Right lobe of liver (tissue), 6 donors: ENCODE measurements at regions not wholly inside any gene's neighbourhood (a gene's known extent, or its start where the extent isn't known, plus 50 kb on each side); places are given as distances from the start of the nearest gene placed in this dataset.

Experiments used
- ATAC-seq, 4 donors: fragments of 200-7000 bp; cut with Tn5 transposase; one replicate each; pipeline ENCODE4 v1.9.1; 2020; ENCODE audit warnings: mild to moderate bottlenecking in 4 of 4, moderate library complexity in 4 of 4
- DNase-seq, 3 donors: peaks; one replicate each; pipeline ENCODE4 v3.0.0-alpha.2; 2020
- H3K27ac ChIP-seq, 3 donors: fragments of 200-600 bp; one replicate each; pipeline ENCODE4 v1.8.0; 2022
- H3K27me3 ChIP-seq, 2 donors: fragments of 200-600 bp; one replicate each; pipeline ENCODE4 v1.8.0; 2022
- H3K36me3 ChIP-seq, 4 donors: fragments of 200-600 bp; sonication (generic) in 1 of 4; one replicate each; pipeline versions ENCODE4 v1.5.1 to v1.8.0; 2017 to 2022; ENCODE audit warnings: control low read depth in 1 of 4
- H3K4me1 ChIP-seq, 4 donors: fragments of 200-600 bp; sonication (generic) in 1 of 4; one replicate each; pipeline versions ENCODE4 v1.5.1 to v1.8.0; 2017 to 2022; ENCODE audit warnings: control low read depth in 1 of 4
- H3K4me3 ChIP-seq, 3 donors: fragments of 200-600 bp; one replicate each; pipeline ENCODE4 v1.8.0; 2022
- H3K9me3 ChIP-seq, 4 donors: fragments of 200-600 bp; sonication (generic) in 1 of 4; one replicate each; pipeline versions ENCODE4 v1.5.1 to v1.8.0; 2017 to 2022; ENCODE audit warnings: control low read depth in 1 of 4
- CTCF ChIP-seq, 4 donors: fragments of 200-600 bp in 3 of 4; fragments of 450-650 bp in 1 of 4; IDR thresholded peaks; one replicate each; pipeline versions ENCODE4 v1.5.1 to v1.8.0; 2016 to 2022; ENCODE audit warnings: antibody characterized with exemption in 4 of 4, mild to moderate bottlenecking in 2 of 4
- POLR2A ChIP-seq: fragments of 450-650 bp; IDR thresholded peaks from one replicate; pipeline ENCODE4 v1.6.1; 2017; ENCODE audit warnings: antibody characterized with exemption, mild to moderate bottlenecking
- whole genome bisulfite sequencing: methylation state at CpG from one replicate; pipeline ENCODE4 v1.1.6; 2018; ENCODE audit warnings: low coverage, low lambda C conversion rate; ENCODE audit not compliant: insufficient coverage; ENCODE audit errors: missing lambda C conversion rate; 5-methylcytosine and 5-hydroxymethylcytosine counted together
- intact Hi-C, 2 donors: fragments of 100-400 bp; cut with DNase I; formaldehyde crosslinking; loops; one replicate each; pipeline versions ENCODE4 v1.11.2 to v1.14.1; 2022
- donor health status: DM: no; HTN: yes; CAD: no.
- donor health status: DM: no; HTN: no; CAD: no.
- donor health status: DM: no; HTN: no; CAD: no.
- donor health status: DM: no; HTN: yes; CAD: no.
- donor health status: DM: no; HTN: yes; CAD: no.

DNA sequence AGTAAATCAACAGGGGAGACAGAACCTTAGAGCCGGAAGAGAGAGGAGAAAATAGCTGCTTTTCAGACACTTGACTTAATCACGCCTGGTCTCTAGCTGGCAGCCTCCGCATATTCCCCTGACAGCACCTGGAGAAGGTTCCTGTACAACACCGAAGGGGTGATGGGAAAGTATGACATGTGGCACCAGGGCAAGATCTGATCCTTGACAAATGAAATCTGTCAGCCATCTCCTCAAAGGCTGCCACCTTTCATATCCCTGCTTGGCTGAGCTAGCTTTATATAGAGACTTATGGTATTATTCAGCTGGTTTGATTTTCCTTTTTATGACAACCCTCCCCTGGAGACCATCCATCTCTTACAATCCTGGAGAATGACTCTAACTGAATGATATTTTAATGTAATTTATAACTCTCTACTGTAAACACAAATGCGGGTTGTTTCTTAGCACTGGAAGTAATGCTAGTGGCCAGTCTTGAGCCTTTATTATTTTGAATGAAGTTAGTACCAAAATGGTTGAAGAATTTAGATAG, 1205.3 kb upstream of the CDH8 start:
- DNase-seq (no peak), ATAC-seq (no peak)
- TF ChIP-seq CTCF (IDR thresholded peaks at IDR 0.05) (no peak), POLR2A (no peak)
- intact Hi-C loops = no loop called here
- 77% methylated on average over 5 of the region's 5 CpGs for WGBS
- no peaks in the 10 kb centered on the region for H3K4me1 ChIP-seq
- no peaks in the 10 kb centered on the region for H3K36me3 ChIP-seq
- no peak overlapping the region for H3K27ac ChIP-seq
- H3K4me3 ChIP-seq = no peak overlapping the region
- H3K9me3 ChIP-seq = no peaks in the 10 kb centered on the region
- H3K27me3 ChIP-seq = no peaks in the 10 kb centered on the region

DNA sequence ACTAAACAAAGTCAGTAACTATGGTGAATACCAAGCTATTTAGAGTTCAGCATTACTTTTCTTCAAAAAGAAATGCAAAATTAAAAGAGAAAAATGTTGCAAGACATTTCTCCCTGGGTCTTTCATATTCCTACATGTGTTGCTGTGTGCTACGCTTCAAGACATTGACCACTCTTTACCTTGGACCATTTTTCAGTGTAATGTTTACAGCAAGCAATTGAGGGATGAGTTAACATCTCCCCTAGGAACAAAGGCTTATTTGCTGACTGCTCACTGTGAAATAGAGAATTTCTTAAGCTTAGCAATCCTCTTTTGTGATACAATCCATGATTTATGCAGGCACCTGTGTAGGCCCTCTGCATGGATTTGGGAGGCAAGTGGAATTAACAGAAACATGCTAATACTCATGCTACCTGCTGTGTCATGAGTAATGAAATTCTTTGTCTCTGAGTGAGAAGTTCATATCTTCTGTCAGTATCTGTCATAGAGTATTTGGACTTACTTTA, 1202.9 kb upstream of the CDH8 start:
- no peaks in the 10 kb centered on the region for H3K36me3 ChIP-seq
- H3K27me3 ChIP-seq = no peaks in the 10 kb centered on the region
- DNase-seq (no peak), ATAC-seq (no peak)
- TF ChIP-seq CTCF (IDR thresholded peaks at IDR 0.05) (no peak), POLR2A (no peak)
- no peaks in the 10 kb centered on the region for H3K4me1 ChIP-seq
- 75% methylated on average over 1 of the region's 1 CpG for WGBS
- no peaks in the 10 kb centered on the region for H3K9me3 ChIP-seq
- no peak overlapping the region for H3K27ac ChIP-seq
- intact Hi-C loops = no loop called here
- H3K4me3 ChIP-seq = no peak overlapping the region

DNA sequence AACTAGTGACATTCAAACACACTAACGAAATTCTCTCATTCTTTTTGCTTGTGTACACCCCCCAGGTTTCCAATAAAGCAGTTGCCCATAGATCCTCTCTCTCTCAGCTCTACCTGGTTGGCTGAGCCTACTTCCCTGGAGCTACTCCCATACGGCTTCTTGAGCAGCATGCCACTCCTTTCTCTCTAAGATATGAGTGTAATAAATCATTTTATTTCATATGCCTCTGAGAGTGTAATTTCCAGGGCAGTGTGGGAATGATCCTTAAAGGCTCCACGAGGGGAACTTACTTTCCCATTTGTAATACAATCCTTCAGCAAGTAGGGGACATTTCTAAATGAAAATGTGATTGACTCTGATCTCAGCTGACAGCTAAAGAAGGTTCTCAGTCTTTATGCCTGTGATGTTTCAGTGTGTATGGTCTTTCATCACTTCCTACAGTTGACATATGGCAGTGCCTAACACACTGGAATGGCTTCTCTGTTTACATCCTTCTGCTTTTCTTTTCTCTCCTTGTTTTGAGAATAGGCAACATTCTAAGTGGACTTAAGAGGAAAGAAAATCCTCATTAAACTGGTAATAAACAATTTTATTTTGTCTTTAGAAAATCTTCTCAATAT, 1194.3 kb upstream of the CDH8 start:
- Histone ChIP-seq H3K9me3 (no peaks in the 10 kb centered on the region), H3K27ac (no peak overlapping the region), H3K4me3 (no peak overlapping the region), H3K4me1 (no peaks in the 10 kb centered on the region), H3K27me3 (no peaks in the 10 kb centered on the region), H3K36me3 (no peaks in the 10 kb centered on the region)
- intact Hi-C loops = no loop called here
- DNase-seq = no peak
- TF ChIP-seq POLR2A (no peak), CTCF (IDR thresholded peaks at IDR 0.05) (no peak)
- 21% methylated on average over 3 of the region's 3 CpGs for WGBS
- no peak for ATAC-seq

DNA sequence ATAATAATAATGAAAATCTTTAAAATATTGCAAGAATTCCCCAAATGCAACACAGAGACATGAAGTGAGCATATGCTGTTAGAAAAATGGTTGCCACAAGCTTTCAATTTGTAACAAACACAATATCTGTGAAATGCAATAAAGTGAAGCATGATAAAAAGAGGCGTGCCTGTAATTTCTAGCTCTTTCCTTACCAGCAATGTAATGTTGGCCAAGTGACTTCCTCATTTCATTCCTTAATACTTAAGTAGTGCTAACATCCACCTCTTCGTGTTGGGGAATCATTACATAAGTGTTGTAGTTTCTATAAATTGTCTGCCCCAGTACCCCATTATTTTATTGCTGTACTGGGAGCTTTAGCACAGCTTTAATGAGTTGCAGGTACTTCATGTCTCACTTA, 1192.0 kb upstream of the CDH8 start:
- Histone ChIP-seq H3K27ac (no peak overlapping the region), H3K36me3 (no peaks in the 10 kb centered on the region), H3K4me3 (no peak overlapping the region), H3K9me3 (no peaks in the 10 kb centered on the region), H3K27me3 (no peaks in the 10 kb centered on the region), H3K4me1 (no peaks in the 10 kb centered on the region)
- 73% methylated on average over 2 of the region's 2 CpGs for WGBS
- no peak for DNase-seq
- intact Hi-C loops = no loop called here
- ATAC-seq = no peak
- no peak for TF ChIP-seq CTCF (IDR thresholded peaks at IDR 0.05)
- TF ChIP-seq POLR2A = no peak
